Mammary epithelial cell (primary cell): ENCODE measurements at regions not wholly inside any gene's neighbourhood (a gene's known extent, or its start where the extent isn't known, plus 50 kb on each side); places are given as distances from the start of the nearest gene placed in this dataset.

ENCODE experiments used
- CTCF ChIP-seq, 2 donors: IDR thresholded peaks in 1 of 2; conservative IDR thresholded peaks in 1 of 2; 2 replicates each; pipeline ENCODE4 v1.5.1; 2011 to 2012; ENCODE audit warnings: inconsistent platforms in 2 of 2, low read length in 2 of 2, mild to moderate bottlenecking in 2 of 2, control low read depth in 1 of 2, low read depth in 1 of 2; ENCODE audit not compliant: insufficient read depth in 1 of 2; ENCODE audit errors: extremely low read depth in 1 of 2
- EZH2 ChIP-seq: IDR thresholded peaks from 2 replicates; pipeline ENCODE4 v1.6.1; 2012; ENCODE audit warnings: low read length, inconsistent platforms, borderline replicate concordance

- TF ChIP-seq EZH2 (no peak), CTCF (conservative IDR thresholded peaks at IDR 0.05 in 1 of 2, IDR thresholded peaks at IDR 0.05 in 1 of 2; ENCODE audit: extremely low read depth in 1 of 2, insufficient read depth in 1 of 2, low read depth in 1 of 2, low read length in 2 of 2) (no peak)
Measured at GRCh38 chr5:154117050-154117449, 73.5 kb upstream of the GALNT10 start.
